Activated naive CD8-positive, alpha-beta T cell treated with anti-CD3 and anti-CD28 coated beads, Interleukin-2, amount 10 ng/mL, durations not matched to agents 7 days and 5 days (primary cell): ENCODE measurements at regions not wholly inside any gene's neighbourhood (a gene's known extent, or its start where the extent isn't known, plus 50 kb on each side); places are given as distances from the start of the nearest gene placed in this dataset.

Experiments used
- ATAC-seq: fragments of 150-1000 bp; cut with Tn5 transposase; one replicate; pipeline ENCODE4 v1.10.0; 2021; ENCODE audit warnings: low read depth, moderate library complexity
- POLR2A ChIA-PET: fragments of 350-600 bp; sonication (Branson Sonifier 250); formaldehyde crosslinking; loops from one replicate; lab custom pipeline; 2021; ENCODE audit warnings: antibody characterized with exemption; lab: Charles Lee
- DNase-seq: peaks from one replicate; pipeline ENCODE4 v3.0.0; 2021
- H3K27ac Mint-ChIP-seq: one replicate; pipeline ENCODE4 v1.8.0; 2022; ENCODE audit warnings: mild to moderate bottlenecking, mixed read lengths
- H3K27me3 Mint-ChIP-seq: one replicate; pipeline ENCODE4 v1.8.0; 2022; ENCODE audit warnings: mild to moderate bottlenecking, moderate library complexity, mixed read lengths
- H3K36me3 Mint-ChIP-seq: one replicate; pipeline ENCODE4 v1.8.0; 2021; ENCODE audit warnings: mild to moderate bottlenecking, mixed read lengths
- H3K4me1 Mint-ChIP-seq: one replicate; pipeline ENCODE4 v1.8.0; 2021; ENCODE audit warnings: mixed read lengths
- H3K4me3 Mint-ChIP-seq: one replicate; pipeline ENCODE4 v1.8.0; 2022; ENCODE audit warnings: mild to moderate bottlenecking, moderate library complexity, mixed read lengths
- H3K9me3 Mint-ChIP-seq: one replicate; pipeline ENCODE4 v1.8.0; 2021; ENCODE audit warnings: mixed read lengths

DNA sequence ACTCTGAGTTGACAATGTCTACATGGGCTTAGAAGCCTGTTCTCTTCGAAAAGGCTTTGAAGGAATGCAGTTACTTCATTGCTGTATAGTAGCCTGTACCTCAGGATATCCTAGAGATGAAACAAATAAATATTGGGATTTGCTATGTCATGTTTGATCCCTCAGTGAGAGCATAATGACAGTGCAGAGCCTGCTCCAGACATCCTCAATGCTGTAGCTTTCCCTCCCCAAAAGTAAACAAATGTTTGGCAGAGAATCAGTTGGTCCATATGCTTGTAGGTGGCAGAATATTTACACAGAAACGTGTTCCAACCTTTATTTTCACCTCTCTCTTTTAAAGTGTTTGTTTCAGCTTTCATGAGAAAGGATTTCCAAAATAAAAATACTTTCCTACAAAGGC lies 515.3 kb upstream of the SGCG start:
- POLR2A ChIA-PET = no interaction called here
- Mint-ChIP-seq H3K36me3 (no peaks in the 10 kb centered on the region), H3K4me1 (no peaks in the 10 kb centered on the region), H3K9me3 (peaks cover 4% of the 10 kb centered on the region), H3K27me3 (no peaks in the 10 kb centered on the region), H3K4me3 (no peak overlapping the region), H3K27ac (no peak overlapping the region)
- DNase-seq = no peak
- no peak for ATAC-seq

DNA sequence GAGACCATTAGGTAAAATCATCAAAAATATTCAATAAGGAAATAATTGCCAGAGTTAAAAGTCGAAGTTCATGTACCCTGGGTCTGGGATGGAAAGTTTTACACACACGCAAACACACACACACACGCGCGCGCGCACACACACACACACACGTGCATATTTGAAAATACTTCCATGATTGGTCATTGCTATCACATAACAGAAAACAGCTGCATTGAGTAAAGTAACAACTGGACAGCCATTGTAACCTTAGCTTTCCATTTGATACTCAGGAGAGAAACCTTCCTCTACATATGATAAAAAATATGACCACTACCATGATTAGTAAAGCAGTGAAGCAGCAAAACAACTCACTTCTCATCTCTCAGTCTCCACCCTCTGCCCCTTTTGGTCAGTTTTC lies 490.0 kb upstream of the SGCG start:
- Mint-ChIP-seq H3K4me1 (no peaks in the 10 kb centered on the region), H3K9me3 (peaks cover 15% of the 10 kb centered on the region), H3K4me3 (no peak overlapping the region), H3K27me3 (peaks cover 2% of the 10 kb centered on the region), H3K27ac (no peak overlapping the region), H3K36me3 (no peaks in the 10 kb centered on the region)
- DNase-seq (no peak), ATAC-seq (no peak)
- POLR2A ChIA-PET = no interaction called here

- no peak for ATAC-seq
- Mint-ChIP-seq H3K27me3 (peaks cover 2% of the 10 kb centered on the region), H3K4me3 (no peak overlapping the region), H3K4me1 (no peaks in the 10 kb centered on the region), H3K9me3 (peaks cover 9% of the 10 kb centered on the region), H3K27ac (no peak overlapping the region), H3K36me3 (no peaks in the 10 kb centered on the region)
- DNase-seq = no peak
- POLR2A ChIA-PET = no interaction called here
Observed at GRCh38 chr13:22693691-22694090, 487.1 kb upstream of the SGCG start.

DNA sequence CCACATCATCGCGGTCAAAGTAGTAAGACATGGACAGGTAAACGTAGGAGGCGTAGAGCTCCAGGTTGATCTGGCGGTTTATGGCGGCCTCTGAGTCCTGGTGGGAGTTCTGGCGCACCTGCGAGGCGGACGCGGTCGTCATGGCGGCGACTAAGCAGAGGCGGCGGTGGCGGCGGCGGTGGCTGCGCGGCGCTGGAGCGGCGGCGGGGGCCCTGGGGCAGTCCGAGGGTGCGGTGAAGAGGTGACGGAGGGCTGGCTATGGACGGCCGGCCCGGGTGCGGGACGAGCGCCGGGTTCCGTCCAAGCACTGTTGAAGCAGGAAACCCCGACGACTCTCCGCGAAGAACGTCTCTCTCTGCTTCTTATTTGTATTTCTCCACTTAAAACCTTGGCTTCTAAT lies 484.3 kb upstream of the SGCG start:
- Mint-ChIP-seq H3K4me3 (no peak overlapping the region), H3K27me3 (peaks cover 2% of the 10 kb centered on the region)
- POLR2A ChIA-PET = no interaction called here

DNA sequence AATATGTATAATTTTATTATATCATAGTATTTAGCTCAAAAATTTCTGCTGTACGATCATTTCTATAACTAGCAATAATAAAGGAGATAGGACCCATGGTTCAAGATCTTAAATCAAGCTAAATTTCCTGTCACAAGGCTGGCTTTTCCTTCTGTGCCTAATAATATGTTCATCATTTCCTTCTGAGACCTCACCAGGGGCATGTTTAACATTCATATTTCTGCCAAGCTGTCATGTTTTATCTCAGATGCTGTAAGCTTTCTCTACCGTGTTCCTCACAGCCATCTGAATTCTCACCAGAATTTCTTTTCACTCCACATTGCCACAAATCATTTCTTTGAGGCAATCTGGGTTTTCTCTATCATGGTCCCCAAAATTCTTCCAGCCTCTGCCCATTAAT lies 482.3 kb upstream of the SGCG start:
- Mint-ChIP-seq H3K4me3 (no peak overlapping the region), H3K27ac (no peak overlapping the region), H3K4me1 (no peaks in the 10 kb centered on the region), H3K9me3 (peaks cover 6% of the 10 kb centered on the region), H3K36me3 (no peaks in the 10 kb centered on the region), H3K27me3 (peaks cover 2% of the 10 kb centered on the region)
- POLR2A ChIA-PET = no interaction called here
- ATAC-seq (no peak), DNase-seq (no peak)

More for the DNA sequence above, 484.3 kb upstream of the SGCG start:
- DNase-seq (no peak), ATAC-seq (no peak)
- Mint-ChIP-seq H3K9me3 (peaks cover 8% of the 10 kb centered on the region), H3K27ac (no peak overlapping the region), H3K36me3 (no peaks in the 10 kb centered on the region), H3K4me1 (no peaks in the 10 kb centered on the region)

GRCh38 chr13:22700246-22700887 lies 480.4 kb upstream of the SGCG start:
- Mint-ChIP-seq H3K4me3 (no peak overlapping the region), H3K27me3 (no peaks in the 10 kb centered on the region), H3K27ac (no peak overlapping the region), H3K9me3 (peaks cover 4% of the 10 kb centered on the region), H3K36me3 (no peaks in the 10 kb centered on the region), H3K4me1 (no peaks in the 10 kb centered on the region)
- DNase-seq (no peak), ATAC-seq (no peak)
- POLR2A ChIA-PET = no interaction called here

DNA sequence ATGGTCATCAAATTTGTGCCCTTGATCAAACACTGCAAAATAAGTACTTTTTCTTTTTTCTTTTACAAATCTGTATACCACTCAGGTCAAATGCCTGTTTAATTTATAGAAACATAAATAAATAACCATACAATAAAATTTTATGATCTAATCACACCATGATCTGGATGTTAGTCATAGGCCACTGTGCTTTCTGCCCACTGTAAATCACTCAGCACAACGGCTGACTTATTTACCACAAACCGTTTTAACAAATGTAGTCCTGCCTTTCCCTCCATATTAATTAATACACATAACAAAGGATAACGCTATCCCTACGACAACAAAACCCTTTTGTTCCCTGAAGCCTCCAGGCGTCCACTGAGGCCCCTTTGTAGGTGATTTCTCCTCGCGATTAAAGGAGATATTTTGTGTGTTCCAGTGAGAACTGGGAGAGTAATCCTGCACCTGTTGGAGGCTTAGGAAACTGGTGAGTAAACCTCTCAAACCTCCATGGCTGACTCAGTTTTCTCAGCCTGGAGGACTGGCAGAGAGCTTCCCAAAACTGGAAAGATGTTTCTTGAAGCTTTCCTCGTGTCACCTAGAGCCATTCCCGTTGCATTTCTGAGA lies 477.1 kb upstream of the SGCG start:
- H3K36me3 Mint-ChIP-seq = no peaks in the 10 kb centered on the region
- POLR2A ChIA-PET = no interaction called here
- DNase-seq (no peak), ATAC-seq (no peak)
- H3K4me1 Mint-ChIP-seq = no peaks in the 10 kb centered on the region
- H3K27ac Mint-ChIP-seq = no peak overlapping the region
- H3K4me3 Mint-ChIP-seq = no peak overlapping the region
- no peaks in the 10 kb centered on the region for H3K27me3 Mint-ChIP-seq
- H3K9me3 Mint-ChIP-seq = no peaks in the 10 kb centered on the region

- Mint-ChIP-seq H3K4me1 (no peaks in the 10 kb centered on the region), H3K4me3 (no peak overlapping the region)
- no peak for ATAC-seq
Observed at GRCh38 chr13:22707946-22708345, 472.8 kb upstream of the SGCG start.

DNA sequence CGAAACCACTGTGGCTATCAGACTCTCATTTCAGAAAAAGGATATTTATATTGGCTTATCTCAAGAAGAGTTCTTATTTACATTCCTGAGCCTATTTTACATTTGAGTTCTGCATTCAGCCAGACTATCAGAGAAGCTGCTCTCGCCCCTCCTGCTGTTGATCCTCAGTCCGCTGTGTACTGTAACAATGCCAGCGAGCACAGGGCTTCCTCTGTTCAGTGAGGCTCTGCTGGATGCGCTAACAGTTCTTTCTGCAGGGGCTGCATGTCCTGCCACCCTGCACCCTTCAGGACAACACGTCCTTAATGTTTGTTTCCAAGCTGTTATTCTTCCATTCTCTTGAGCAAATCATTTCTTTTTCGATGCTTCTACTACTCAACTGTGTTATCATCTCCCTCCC lies 463.7 kb upstream of the SGCG start:
- DNase-seq (no peak), ATAC-seq (no peak)
- H3K36me3 Mint-ChIP-seq = peaks cover 1% of the 10 kb centered on the region
- peaks cover 1% of the 10 kb centered on the region for H3K9me3 Mint-ChIP-seq
- no peaks in the 10 kb centered on the region for H3K4me1 Mint-ChIP-seq
- H3K27me3 Mint-ChIP-seq = peaks cover 2% of the 10 kb centered on the region
- no peak overlapping the region for H3K27ac Mint-ChIP-seq
- POLR2A ChIA-PET = no interaction called here
- H3K4me3 Mint-ChIP-seq = no peak overlapping the region

More at GRCh38 chr13:22707946-22708345, 472.8 kb upstream of the SGCG start:
- Mint-ChIP-seq H3K27me3 (no peaks in the 10 kb centered on the region), H3K9me3 (no peaks in the 10 kb centered on the region), H3K27ac (no peak overlapping the region), H3K36me3 (no peaks in the 10 kb centered on the region)
- DNase-seq = no peak
- POLR2A ChIA-PET = no interaction called here

DNA sequence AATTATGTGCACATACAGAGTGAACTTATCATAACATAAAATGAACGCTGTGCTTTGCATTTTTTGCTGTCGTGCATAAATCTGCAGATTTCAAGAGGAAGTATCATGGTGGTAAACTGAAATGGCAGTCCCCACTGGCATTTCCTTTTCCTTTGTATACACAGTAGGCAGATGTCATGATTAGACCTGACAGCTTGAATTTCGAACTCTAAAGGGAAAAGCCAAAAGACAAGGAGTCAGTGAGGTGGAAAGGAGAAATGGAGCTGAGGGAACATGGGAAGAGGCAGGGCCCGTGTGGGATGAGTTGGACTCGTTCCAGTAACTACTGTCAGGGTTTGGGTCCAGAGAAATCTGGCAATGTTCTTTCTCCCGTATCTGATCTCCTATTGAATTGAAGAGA lies 454.1 kb upstream of the SGCG start:
- no peak overlapping the region for H3K27ac Mint-ChIP-seq
- no peaks in the 10 kb centered on the region for H3K36me3 Mint-ChIP-seq
- H3K27me3 Mint-ChIP-seq = peaks cover 1% of the 10 kb centered on the region
- DNase-seq = no peak
- POLR2A ChIA-PET = no interaction called here
- H3K9me3 Mint-ChIP-seq = peaks cover 3% of the 10 kb centered on the region
- no peak overlapping the region for H3K4me3 Mint-ChIP-seq
- no peak for ATAC-seq
- no peaks in the 10 kb centered on the region for H3K4me1 Mint-ChIP-seq

DNA sequence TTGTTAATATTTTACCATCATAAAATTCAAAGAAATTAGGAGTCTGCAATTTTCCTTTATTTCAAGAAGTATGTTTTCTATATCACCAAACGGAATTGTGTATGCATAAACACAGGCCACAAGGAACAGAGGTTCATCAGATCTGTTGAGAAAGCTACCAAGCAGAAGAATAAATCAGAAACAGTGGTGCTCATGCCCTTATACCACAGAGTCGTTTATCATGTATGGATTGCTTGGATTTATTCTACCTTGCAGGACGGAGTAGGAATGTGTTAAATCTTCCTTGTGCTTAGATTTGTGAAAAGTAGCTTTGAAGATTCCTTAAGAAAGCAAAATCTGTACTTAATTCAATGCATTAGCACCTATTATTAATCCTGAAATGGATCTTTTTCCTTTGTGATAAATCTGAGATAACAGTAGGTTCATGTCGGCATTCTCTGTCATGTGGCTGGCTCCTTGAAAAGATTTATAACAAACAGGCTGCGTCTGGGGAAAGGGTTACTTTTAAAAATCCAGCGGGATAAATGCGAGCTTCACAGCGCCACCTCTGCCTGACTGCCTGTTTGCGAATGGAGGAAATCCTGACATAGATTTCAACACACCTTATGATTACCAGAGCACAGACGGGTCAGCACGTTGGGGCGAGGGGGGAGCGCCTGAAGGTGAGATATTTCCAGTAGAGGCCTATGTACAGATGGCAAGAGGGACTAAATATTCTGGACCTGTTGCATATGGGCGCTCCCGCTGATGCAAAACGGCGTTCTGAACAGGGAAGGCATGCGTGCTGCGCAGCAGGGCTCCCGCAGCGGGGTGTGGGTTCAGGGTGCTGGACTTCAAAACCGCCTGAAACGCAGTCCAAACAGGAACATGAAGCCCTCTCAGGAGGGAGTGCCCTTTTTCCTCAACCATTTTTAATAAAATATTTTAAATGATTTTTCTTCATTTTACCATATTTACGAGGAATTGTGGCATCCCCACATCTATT lies 445.5 kb upstream of the SGCG start:
- ATAC-seq (no peak), DNase-seq (no peak)
- no peak overlapping the region for H3K4me3 Mint-ChIP-seq
- H3K27ac Mint-ChIP-seq = no peak overlapping the region
- peaks cover 8% of the 10 kb centered on the region for H3K27me3 Mint-ChIP-seq
- H3K36me3 Mint-ChIP-seq = no peaks in the 10 kb centered on the region
- POLR2A ChIA-PET = interaction anchor here (0.6 kb wide), 1 partner anchor 9 kb away, joined by 3 read pairs; no protein-coding TSS in a partner anchor
- no peaks in the 10 kb centered on the region for H3K4me1 Mint-ChIP-seq
- H3K9me3 Mint-ChIP-seq = no peaks in the 10 kb centered on the region

DNA sequence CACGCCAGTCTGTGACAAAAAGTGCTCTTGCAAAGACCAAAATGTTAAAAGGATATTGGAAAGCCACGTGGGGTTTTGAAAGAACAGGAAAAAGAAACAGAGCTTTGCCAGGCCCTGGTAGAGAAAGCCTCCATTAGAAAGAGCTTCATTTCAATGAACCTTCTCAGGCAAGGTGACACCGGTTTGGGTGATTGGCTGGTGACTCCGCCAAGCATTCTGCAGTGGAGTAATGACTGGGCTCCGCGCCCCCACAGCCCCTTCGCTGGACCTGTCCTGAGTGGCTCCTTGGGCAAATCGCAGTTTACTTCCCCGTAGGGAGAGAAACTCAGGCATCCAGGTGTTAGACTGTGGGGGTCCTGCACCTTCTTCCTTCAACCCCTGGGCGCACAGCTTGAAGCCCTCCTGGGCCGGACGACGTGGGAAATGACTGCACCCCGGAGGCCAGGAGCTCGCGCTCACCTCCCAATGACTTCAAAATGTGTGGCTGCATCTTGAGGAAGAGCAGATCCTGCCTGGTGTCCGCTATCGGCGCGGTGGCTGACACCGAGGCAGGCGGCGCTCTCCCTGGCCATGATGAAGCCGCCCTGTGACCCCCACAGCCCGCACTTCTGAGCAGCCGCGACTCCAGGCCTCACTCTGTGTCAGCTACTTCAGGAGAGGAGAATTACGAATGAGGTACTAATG lies 444.6 kb upstream of the SGCG start:
- DNase-seq (no peak), ATAC-seq (no peak)
- POLR2A ChIA-PET = no interaction called here
- Mint-ChIP-seq H3K27ac (no peak overlapping the region), H3K9me3 (no peaks in the 10 kb centered on the region), H3K4me3 (no peak overlapping the region), H3K36me3 (no peaks in the 10 kb centered on the region), H3K4me1 (no peaks in the 10 kb centered on the region), H3K27me3 (peaks cover 8% of the 10 kb centered on the region)

- Mint-ChIP-seq H3K9me3 (no peaks in the 10 kb centered on the region), H3K36me3 (no peaks in the 10 kb centered on the region), H3K27me3 (peaks cover 6% of the 10 kb centered on the region), H3K4me1 (no peaks in the 10 kb centered on the region), H3K4me3 (no peak overlapping the region), H3K27ac (no peak overlapping the region)
- no peak for ATAC-seq
- POLR2A ChIA-PET = no interaction called here
- no peak for DNase-seq
Observed at GRCh38 chr13:22736768-22737092, 444.0 kb upstream of the SGCG start.
